GM23338 (cell line): ENCODE measurements at regions not wholly inside any gene's neighbourhood (a gene's known extent, or its start where the extent isn't known, plus 50 kb on each side); places are given as distances from the start of the nearest gene placed in this dataset.
A peak's percentile ranks its signal among the peaks of the same experiment; 100 is the strongest.

Experiments
- ATAC-seq: fragments of 200-7000 bp; cut with Tn5 transposase; 3 replicates; pipeline ENCODE4 v1.9.1; 2020
- DNase-seq: peaks from one replicate; pipeline ENCODE4 v3.0.0-alpha.2; 2015; ENCODE audit warnings: low spot score
- H2AFZ ChIP-seq: fragments of 200-600 bp; sonication (generic); 2 replicates; pipeline ENCODE4 v1.8.0; 2016; ENCODE audit warnings: antibody characterized with exemption, mild to moderate bottlenecking, moderate library complexity
- H3F3A ChIP-seq: fragments of 200-600 bp; sonication (generic); replicated peaks from 2 replicates; pipeline ENCODE4 v1.8.0; 2017; ENCODE audit warnings: antibody characterized with exemption, mixed run types, low read depth
- H3K27ac ChIP-seq: fragments of 200-600 bp; sonication (generic); 2 replicates; pipeline ENCODE4 v1.6.1; 2016; ENCODE audit warnings: low read depth
- H3K27me3 ChIP-seq: fragments of 200-600 bp; sonication (generic); 2 replicates; pipeline ENCODE4 v1.8.0; 2016; ENCODE audit warnings: mild to moderate bottlenecking, mixed run types, moderate library complexity; ENCODE audit not compliant: insufficient read depth
- H3K36me3 ChIP-seq: fragments of 200-600 bp; sonication (generic); 2 replicates; pipeline ENCODE4 v1.8.0; 2016; ENCODE audit warnings: mild to moderate bottlenecking; ENCODE audit not compliant: insufficient read depth
- H3K4me1 ChIP-seq: fragments of 200-600 bp; sonication (generic); 2 replicates; pipeline ENCODE4 v1.8.0; 2016; ENCODE audit warnings: mild to moderate bottlenecking, moderate library complexity; ENCODE audit not compliant: insufficient read depth
- H3K4me2 ChIP-seq: fragments of 200-600 bp; sonication (generic); 2 replicates; pipeline ENCODE4 v1.7.1; 2017; ENCODE audit warnings: mixed run types
- H3K4me3 ChIP-seq: fragments of 200-600 bp; sonication (generic); 2 replicates; pipeline ENCODE4 v1.6.1; 2016; ENCODE audit warnings: mixed run types
- H3K79me2 ChIP-seq: fragments of 200-600 bp; sonication (generic); replicated peaks from 2 replicates; pipeline ENCODE4 v1.8.0; 2017; ENCODE audit warnings: mild to moderate bottlenecking; ENCODE audit not compliant: insufficient read depth
- H3K9me2 ChIP-seq: fragments of 200-600 bp; sonication (generic); 2 replicates; pipeline ENCODE4 v1.8.0; 2017; ENCODE audit not compliant: insufficient read depth
- H4K20me1 ChIP-seq: fragments of 200-600 bp; sonication (generic); replicated peaks from 2 replicates; pipeline ENCODE4 v1.8.0; 2017; ENCODE audit warnings: mild to moderate bottlenecking; ENCODE audit not compliant: insufficient read depth
- H3K27ac Mint-ChIP-seq: 2 replicates; pipeline ENCODE4 v1.8.0; 2020; ENCODE audit warnings: inconsistent platforms, mild to moderate bottlenecking, moderate library complexity, mixed read lengths
- H3K27me3 Mint-ChIP-seq: 3 replicates; pipeline ENCODE4 v1.8.0; 2022; ENCODE audit warnings: low read depth, mild to moderate bottlenecking, moderate library complexity, mixed read lengths, inconsistent platforms; ENCODE audit not compliant: insufficient read depth, poor library complexity
- H3K36me3 Mint-ChIP-seq: 3 replicates; pipeline ENCODE4 v1.8.0; 2021; ENCODE audit warnings: low read depth, mild to moderate bottlenecking, inconsistent platforms, moderate library complexity, mixed read lengths
- H3K4me1 Mint-ChIP-seq: 3 replicates; pipeline ENCODE4 v1.8.0; 2020; ENCODE audit warnings: mild to moderate bottlenecking, inconsistent platforms, mixed read lengths
- H3K4me3 Mint-ChIP-seq: 3 replicates; pipeline ENCODE4 v1.8.0; 2021; ENCODE audit warnings: moderate library complexity, mild to moderate bottlenecking, inconsistent platforms, mixed read lengths
- H3K9me3 Mint-ChIP-seq: 3 replicates; pipeline ENCODE4 v1.8.0; 2020; ENCODE audit warnings: moderate library complexity, mild to moderate bottlenecking, inconsistent platforms, mixed read lengths
- CREB1 ChIP-seq: fragments of 250-450 bp; sonication (Bioruptor Pico); IDR thresholded peaks from 2 replicates; pipeline ENCODE4 v1.5.0; 2020; ENCODE audit warnings: low read depth, mild to moderate bottlenecking, moderate library complexity
- ETS1 ChIP-seq: IDR thresholded peaks from 2 replicates; pipeline ENCODE4 v1.6.1; 2016; ENCODE audit warnings: antibody characterized with exemption
- EZH2 ChIP-seq: fragments of 200-600 bp; sonication (generic); IDR thresholded peaks from one replicate; pipeline ENCODE4 v1.8.0; 2017; ENCODE audit warnings: antibody characterized with exemption, mild to moderate bottlenecking, low read depth; ENCODE audit not compliant: unreplicated experiment
- JUNB ChIP-seq: IDR thresholded peaks from one replicate; pipeline ENCODE4 v1.6.1; 2016; ENCODE audit warnings: antibody characterized with exemption; ENCODE audit not compliant: unreplicated experiment
- NANOG ChIP-seq: IDR thresholded peaks from 2 replicates; pipeline ENCODE4 v1.6.1; 2016; ENCODE audit warnings: antibody characterized with exemption, borderline replicate concordance
- POLR2AphosphoS5 ChIP-seq: IDR thresholded peaks from 2 replicates; pipeline ENCODE4 v1.6.1; 2016; ENCODE audit warnings: antibody characterized with exemption, low read depth
- REST ChIP-seq: IDR thresholded peaks from one replicate; pipeline ENCODE4 v1.6.1; 2018; ENCODE audit warnings: antibody characterized with exemption; ENCODE audit not compliant: unreplicated experiment
- STAT1 ChIP-seq: IDR thresholded peaks from one replicate; pipeline ENCODE4 v1.6.1; 2016; ENCODE audit warnings: antibody characterized with exemption; ENCODE audit not compliant: unreplicated experiment
- ZNF114 ChIP-seq: fragments of 250-450 bp; sonication (Bioruptor Pico); IDR thresholded peaks from 2 replicates; pipeline ENCODE4 v1.5.0; 2020; ENCODE audit warnings: mild to moderate bottlenecking, moderate library complexity
- ZNF331 ChIP-seq: fragments of 250-450 bp; sonication (Bioruptor Pico); IDR thresholded peaks from 2 replicates; pipeline ENCODE4 v1.5.0; 2020; ENCODE audit warnings: low read depth, mild to moderate bottlenecking, moderate library complexity
- TF ChIP-seq, protein P1 (sequence below): fragments of 250-450 bp; sonication (Bioruptor Pico); IDR thresholded peaks from 2 replicates; pipeline ENCODE4 v1.5.0; 2020; ENCODE audit warnings: mild to moderate bottlenecking, moderate library complexity

DNA sequence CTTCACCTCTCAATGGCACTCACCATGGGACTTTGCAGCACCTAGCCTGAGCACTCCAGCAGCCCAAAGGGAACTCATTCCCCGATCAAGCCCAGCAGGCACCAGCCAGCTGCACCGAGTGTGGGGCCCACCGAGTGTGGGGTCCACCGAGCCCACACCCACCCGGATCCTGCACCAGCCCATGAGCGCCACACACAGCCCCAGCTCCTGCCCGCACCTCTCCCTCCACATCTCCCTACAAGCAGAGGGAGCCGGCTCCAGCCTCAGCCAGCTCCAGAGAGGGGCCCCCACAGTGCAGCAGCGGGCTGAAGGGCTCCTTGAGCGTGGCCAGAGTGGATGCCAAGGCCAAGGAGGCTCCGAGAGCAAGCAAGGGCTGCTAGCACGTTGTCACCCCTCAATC, 1182.4 kb downstream of the HACE1 start (continued):
- TF ChIP-seq REST (no peak), POLR2AphosphoS5 (no peak), ZNF331 (CRISPR knock-in tag) (no peak), NANOG (no peak), JUNB (no peak), CREB1 (no peak)

GRCh38 chr6:103675807-103676406, 1183.8 kb downstream of the HACE1 start:
- Histone ChIP-seq H4K20me1 (no peaks in the 10 kb centered on the region), H3K79me2 (no peaks in the 10 kb centered on the region), H3F3A (no peaks in the 10 kb centered on the region), H3K4me1 (no peaks in the 10 kb centered on the region), H2AFZ (0 out of 2 replicates have a peak overlapping the region, but pooled peaks have one; percentile 39), H3K27me3 (no peaks in the 10 kb centered on the region), H3K9me2 (no peaks in the 10 kb centered on the region), H3K4me3 (no peak overlapping the region), H3K27ac (no peak overlapping the region), H3K36me3 (no peaks in the 10 kb centered on the region), H3K4me2 (no peak overlapping the region)
- Mint-ChIP-seq H3K27ac (no peak overlapping the region), H3K9me3 (peaks cover 18% of the 10 kb centered on the region), H3K27me3 (no peaks in the 10 kb centered on the region), H3K36me3 (peaks cover 11% of the 10 kb centered on the region; the same call in 2 of the 3 replicates), H3K4me1 (no peaks in the 10 kb centered on the region), H3K4me3 (no peak overlapping the region)
- no peak for ATAC-seq
- no peak for DNase-seq
- TF ChIP-seq NANOG (no peak), CREB1 (no peak), POLR2AphosphoS5 (no peak), ETS1 (no peak), EZH2 (no peak), JUNB (no peak), STAT1 (no peak), ZNF114 (CRISPR knock-in tag) (no peak)
- TF ChIP-seq, protein P1, sequence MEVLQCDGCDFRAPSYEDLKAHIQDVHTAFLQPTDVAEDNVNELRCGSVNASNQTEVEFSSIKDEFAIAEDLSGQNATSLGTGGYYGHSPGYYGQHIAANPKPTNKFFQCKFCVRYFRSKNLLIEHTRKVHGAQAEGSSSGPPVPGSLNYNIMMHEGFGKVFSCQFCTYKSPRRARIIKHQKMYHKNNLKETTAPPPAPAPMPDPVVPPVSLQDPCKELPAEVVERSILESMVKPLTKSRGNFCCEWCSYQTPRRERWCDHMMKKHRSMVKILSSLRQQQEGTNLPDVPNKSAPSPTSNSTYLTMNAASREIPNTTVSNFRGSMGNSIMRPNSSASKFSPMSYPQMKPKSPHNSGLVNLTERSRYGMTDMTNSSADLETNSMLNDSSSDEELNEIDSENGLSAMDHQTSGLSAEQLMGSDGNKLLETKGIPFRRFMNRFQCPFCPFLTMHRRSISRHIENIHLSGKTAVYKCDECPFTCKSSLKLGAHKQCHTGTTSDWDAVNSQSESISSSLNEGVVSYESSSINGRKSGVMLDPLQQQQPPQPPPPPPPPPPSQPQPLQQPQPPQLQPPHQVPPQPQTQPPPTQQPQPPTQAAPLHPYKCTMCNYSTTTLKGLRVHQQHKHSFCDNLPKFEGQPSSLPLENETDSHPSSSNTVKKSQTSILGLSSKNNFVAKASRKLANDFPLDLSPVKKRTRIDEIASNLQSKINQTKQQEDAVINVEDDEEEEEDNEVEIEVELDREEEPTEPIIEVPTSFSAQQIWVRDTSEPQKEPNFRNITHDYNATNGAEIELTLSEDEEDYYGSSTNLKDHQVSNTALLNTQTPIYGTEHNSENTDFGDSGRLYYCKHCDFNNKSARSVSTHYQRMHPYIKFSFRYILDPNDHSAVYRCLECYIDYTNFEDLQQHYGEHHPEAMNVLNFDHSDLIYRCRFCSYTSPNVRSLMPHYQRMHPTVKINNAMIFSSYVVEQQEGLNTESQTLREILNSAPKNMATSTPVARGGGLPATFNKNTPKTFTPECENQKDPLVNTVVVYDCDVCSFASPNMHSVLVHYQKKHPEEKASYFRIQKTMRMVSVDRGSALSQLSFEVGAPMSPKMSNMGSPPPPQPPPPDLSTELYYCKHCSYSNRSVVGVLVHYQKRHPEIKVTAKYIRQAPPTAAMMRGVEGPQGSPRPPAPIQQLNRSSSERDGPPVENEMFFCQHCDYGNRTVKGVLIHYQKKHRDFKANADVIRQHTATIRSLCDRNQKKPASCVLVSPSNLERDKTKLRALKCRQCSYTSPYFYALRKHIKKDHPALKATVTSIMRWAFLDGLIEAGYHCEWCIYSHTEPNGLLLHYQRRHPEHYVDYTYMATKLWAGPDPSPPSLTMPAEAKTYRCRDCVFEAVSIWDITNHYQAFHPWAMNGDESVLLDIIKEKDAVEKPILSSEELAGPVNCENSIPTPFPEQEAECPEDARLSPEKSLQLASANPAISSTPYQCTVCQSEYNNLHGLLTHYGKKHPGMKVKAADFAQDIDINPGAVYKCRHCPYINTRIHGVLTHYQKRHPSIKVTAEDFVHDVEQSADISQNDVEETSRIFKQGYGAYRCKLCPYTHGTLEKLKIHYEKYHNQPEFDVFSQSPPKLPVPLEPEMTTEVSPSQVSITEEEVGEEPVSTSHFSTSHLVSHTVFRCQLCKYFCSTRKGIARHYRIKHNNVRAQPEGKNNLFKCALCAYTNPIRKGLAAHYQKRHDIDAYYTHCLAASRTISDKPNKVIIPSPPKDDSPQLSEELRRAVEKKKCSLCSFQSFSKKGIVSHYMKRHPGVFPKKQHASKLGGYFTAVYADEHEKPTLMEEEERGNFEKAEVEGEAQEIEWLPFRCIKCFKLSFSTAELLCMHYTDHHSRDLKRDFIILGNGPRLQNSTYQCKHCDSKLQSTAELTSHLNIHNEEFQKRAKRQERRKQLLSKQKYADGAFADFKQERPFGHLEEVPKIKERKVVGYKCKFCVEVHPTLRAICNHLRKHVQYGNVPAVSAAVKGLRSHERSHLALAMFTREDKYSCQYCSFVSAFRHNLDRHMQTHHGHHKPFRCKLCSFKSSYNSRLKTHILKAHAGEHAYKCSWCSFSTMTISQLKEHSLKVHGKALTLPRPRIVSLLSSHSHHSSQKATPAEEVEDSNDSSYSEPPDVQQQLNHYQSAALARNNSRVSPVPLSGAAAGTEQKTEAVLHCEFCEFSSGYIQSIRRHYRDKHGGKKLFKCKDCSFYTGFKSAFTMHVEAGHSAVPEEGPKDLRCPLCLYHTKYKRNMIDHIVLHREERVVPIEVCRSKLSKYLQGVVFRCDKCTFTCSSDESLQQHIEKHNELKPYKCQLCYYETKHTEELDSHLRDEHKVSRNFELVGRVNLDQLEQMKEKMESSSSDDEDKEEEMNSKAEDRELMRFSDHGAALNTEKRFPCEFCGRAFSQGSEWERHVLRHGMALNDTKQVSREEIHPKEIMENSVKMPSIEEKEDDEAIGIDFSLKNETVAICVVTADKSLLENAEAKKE (CRISPR knock-in tag): no peak
